HG02798 (cell line): ENCODE measurements at regions not wholly inside any gene's neighbourhood (a gene's known extent, or its start where the extent isn't known, plus 50 kb on each side); places are given as distances from the start of the nearest gene placed in this dataset.
"Not testable (repeated sequence)": the region's sequence is repeated elsewhere in the genome, so short reads cannot be mapped to it uniquely, and the experiment has no call there.

Source experiments
- ATAC-seq: cut with Tn5 transposase; IDR thresholded peaks from one replicate; pipeline ENCODE4 v1.9.1; 2021; ENCODE audit warnings: mild to moderate bottlenecking; ENCODE audit not compliant: unreplicated experiment, poor library complexity

- ATAC-seq: no peak
Measured at GRCh38 chr1:67482733-67483482, 52.7 kb upstream of the SERBP1 start.

- ATAC-seq: no peak
Measured at GRCh38 chr1:67484492-67484891, 54.3 kb upstream of the SERBP1 start.

DNA sequence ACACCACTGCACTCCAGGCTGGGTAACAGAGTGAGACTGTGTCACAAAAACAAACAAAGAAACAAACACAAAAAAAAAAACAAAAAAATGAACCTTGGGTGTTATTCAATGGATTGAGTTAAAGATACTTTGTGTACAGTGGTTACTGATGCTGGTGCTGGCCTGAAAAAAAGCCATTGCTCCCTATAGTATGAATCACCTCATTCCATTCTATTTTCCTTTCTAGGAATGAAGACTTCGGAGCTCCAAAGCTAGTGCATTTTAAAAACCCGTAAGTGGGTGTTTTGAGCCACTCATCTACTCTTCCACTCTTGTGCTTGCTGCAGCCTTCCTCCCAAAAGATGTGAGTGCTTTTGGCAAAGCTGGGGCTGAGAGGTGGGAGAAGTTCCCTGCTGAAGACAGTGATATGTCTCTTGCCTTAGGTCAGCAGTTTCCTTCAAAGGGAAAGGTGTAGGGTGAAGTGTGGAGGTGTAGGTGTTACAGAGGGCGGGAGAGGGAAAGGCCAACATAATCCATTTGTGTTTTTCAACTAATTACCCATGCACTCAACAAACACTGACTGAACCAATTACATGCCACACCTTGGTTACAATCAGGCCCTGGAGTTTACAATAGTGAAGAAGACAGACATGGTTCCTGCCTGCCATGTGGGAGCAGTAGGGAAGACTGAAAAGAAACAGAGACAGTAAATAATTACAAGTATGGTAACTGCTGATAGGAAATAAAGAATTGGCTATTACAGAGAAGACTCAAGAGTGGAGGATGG lies 55.0 kb upstream of the SERBP1 start:
- no peak for ATAC-seq

GRCh38 chr1:67489643-67490042 lies 59.4 kb upstream of the SERBP1 start:
- ATAC-seq: peak; percentile 57

GRCh38 chr1:67491280-67491679 lies 61.1 kb upstream of the SERBP1 start:
- no peak for ATAC-seq

GRCh38 chr1:67493148-67493547 lies 62.9 kb upstream of the SERBP1 start:
- ATAC-seq: no peak

DNA sequence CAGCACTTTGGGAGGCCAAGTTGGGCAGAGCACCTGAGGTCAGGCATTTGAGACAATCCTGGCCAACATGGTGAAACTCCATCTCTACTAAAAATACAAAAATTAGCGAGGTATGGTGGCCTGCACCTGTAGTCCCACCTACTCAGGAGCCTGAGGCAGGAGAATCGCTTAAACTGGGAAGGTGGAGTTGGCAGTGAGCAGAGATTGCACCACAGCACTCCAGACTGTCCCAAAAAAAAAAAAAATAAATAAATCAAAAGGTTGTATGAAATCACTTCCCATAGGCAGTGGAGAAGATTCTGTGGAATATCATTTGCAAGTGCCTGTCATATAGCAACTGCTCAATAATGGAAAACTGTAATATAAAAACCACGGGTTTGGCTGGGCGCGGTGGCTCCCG lies 65.1 kb upstream of the SERBP1 start:
- no peak for ATAC-seq

GRCh38 chr1:67496329-67496728 lies 66.1 kb upstream of the SERBP1 start:
- ATAC-seq: no peak

DNA sequence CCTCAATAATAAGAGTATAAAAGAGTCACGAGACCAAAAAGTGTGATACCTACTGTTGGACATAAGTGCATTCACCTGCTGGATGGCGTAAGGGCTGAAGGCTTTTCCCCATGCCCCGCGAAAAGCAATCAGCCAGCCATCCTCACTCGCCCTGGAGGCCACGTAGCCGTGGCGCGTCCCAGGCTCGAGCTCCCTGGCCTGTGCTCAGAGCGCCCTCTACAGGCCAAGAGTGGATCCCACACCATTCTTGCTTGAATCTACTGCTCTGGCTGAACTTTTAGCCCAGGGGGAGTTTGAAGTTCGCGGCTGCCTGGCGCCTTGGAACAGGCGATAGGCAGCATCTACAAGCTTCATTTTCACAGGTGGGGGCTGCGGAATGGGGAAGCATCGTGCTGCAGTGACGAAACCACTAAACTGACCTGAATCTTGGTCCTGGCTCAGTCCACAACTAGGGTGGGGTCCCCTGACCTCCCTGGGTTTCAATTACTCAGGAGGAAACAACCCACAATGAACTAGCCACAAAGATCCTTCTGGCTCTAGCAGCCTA lies 70.3 kb upstream of the SERBP1 start:
- ATAC-seq: peak; percentile 99

- ATAC-seq: no peak
Measured at GRCh38 chr1:67503974-67504373, 73.8 kb upstream of the SERBP1 start.

DNA sequence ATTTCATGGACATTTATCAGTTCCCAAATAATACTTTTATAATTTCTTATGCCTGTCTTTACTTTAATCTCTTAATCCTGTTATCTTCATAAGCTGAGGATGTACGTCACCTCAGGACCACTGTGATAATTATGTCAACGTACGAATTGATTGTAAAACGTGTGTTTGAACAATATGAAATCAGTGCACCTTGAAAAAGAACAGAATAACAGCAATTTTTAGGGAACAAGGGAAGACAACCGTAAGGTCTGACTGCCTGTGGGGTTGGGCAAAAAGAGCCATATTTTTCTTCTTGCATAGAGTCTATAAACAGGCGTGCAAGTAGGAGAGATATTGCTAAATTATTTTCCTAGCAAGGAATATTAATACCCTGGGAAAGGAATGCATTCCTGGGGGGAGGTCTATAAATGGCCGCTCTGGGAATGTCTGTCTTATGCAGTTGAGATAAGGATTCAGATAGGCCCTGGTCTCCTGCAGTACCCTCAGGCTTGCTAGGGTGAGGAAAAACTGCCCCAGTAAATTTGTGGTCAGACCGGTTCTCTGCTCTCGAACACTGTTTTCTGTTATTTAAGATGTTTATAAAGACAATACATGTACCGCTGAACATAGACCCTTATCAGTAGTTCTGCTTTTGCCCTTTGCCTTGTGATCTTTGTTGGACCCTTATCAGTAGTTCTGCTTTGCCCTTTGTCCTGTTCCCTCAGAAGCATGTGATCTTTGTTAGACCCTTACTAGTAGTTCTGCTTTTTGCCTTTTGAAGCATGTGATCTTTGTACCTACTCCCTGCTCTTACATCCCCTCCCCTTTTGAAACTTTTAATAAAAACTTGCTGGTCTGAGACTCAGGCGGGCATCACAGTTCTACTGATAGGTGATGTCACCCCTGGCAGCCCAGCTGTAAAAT lies 83.4 kb upstream of the SERBP1 start:
- not testable (repeated sequence) for ATAC-seq

DNA sequence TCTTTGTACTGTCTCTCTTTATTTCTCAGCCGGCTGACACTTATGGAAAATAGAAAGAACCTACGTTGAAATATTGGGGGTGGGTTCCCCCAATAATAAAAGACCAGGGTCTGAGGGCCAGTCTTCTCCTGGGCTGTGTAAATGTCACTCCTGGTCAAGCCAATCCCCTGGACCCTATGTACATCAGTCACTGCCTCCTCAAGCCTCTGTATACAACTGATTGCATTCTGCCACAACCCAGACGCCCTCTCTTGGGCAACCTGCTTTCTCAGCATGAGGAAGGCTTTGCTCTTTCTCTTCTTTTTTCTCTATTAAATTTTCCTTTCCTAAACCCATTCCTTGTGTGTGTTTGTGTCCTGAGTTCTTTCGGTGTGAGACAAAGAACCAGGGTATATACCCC lies 84.1 kb upstream of the SERBP1 start:
- ATAC-seq: no peak

- no peak for ATAC-seq
Measured at GRCh38 chr1:67514786-67515185, 84.6 kb upstream of the SERBP1 start.

- ATAC-seq: no peak
Measured at GRCh38 chr1:67515324-67516080, 85.3 kb upstream of the SERBP1 start.

DNA sequence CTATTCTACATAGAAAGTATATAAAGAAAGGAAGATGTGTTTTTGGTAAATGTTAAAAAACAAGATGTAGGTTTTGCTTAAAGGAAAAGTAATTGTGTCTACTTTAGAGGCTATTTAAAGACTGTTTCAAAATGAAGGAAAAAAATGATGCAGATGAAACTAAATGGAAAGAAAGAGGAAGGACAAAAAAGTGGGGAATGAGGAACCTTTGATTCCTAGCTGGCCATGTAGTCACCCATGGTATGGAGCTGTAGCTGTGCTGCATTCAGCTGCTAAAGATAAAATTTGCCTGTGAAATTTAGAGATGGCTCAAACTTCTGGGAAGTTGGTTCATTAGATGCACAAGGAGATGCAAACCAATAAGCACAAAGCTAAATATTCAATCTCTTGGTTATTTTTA lies 86.8 kb upstream of the SERBP1 start:
- ATAC-seq: no peak

DNA sequence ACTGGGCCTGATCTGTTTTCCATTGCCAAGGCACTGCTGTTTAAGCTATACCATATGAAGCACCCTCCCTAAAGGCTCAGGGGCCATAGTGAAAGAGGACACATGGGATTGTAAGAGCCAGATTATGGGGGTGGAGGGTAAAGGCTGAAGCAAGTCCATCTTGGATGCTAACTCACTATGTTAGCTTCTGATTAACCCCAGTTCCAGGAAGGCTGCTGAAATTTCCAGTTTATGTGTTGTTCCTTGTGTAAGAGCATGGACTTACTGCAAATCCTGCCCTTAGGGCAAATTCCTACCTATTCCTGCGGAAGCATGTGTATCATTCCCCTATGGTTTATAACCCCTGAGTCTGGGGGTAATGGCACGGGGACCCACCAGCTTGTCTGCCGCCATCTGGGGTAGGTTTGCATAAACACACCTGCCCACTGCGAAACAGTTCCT lies 91.8 kb upstream of the SERBP1 start:
- ATAC-seq: no peak

GRCh38 chr1:67522793-67523192 lies 92.6 kb upstream of the SERBP1 start:
- ATAC-seq: no peak

DNA sequence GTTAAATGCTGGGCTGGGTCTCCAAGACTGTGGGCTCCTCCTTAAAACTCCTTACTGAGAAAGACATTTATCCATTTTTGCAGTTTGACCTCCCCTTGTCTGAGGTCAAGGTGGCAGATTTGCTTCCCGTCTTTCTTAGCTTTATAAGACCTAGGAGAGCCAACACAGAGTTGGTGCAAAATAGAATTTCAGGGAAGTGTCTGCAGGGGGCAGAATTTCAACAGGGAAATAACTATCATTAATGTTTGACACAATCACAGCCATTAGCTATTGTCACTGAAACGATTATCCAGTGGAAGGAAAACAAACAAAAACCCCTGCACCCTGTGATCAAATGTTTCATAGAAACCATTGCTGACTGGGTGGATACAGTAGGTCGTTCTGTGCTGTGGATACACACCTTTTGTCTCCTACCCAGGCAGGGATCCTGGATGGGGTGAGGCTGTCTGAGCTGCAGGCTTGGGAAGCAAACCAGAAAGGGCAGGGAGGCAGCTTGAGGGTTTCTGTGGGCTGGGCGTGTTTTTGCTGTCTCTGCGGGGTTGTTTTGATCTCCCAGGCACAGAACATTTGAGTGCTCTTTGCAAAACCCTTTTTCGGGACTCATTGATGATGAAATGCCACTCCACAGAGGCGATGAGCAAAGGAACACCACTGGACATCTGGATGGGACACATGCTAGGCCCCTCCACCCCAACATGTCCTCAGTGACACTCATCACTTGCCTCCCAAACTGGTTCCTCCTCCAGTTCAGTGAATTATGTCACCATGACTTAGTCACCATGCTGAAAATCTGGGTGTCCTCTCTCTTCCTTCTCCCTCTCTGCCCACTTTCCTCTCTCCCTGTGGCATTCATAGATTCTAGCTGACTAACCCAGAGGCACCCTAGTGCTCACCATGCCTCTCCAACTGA lies 94.2 kb upstream of the SERBP1 start:
- no peak for ATAC-seq
